HEK293T (cell line): ENCODE measurements at regions not wholly inside any gene's neighbourhood (a gene's known extent, or its start where the extent isn't known, plus 50 kb on each side); places are given as distances from the start of the nearest gene placed in this dataset.

Experiments used
- ARNT ChIP-seq: fragments of 450-650 bp; IDR thresholded peaks from 2 replicates; pipeline ENCODE4 v1.6.1; 2017; ENCODE audit warnings: mild to moderate bottlenecking
- BHLHE40 ChIP-seq: fragments of 450-650 bp; IDR thresholded peaks from 2 replicates; pipeline ENCODE4 v1.6.1; 2016; ENCODE audit warnings: mild to moderate bottlenecking, moderate library complexity, borderline replicate concordance
- FOXK2 ChIP-seq: fragments of 450-650 bp; IDR thresholded peaks from 2 replicates; pipeline ENCODE4 v1.6.1; 2016; ENCODE audit warnings: mild to moderate bottlenecking

DNA sequence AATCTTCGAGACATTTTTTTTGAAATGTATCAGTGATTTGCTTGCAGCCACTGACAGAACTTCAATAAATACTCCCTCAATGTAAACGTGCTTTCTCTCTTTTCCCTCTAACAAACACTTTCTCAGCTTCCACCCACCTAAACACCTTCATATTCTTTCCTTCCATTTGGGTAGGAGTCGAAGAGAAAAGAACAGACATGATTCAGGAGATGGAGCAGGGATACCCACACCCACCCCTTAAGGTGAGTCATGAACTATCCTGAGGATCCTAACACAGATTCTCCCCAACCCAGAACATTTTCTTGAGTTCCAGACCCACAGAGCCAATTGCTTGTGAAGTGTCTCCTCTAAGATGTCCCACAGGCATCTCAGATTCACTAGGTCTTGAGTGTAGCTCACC lies 488.8 kb downstream of the CDK5RAP2 start:
- TF ChIP-seq FOXK2, result no peak
- TF ChIP-seq ARNT, result no peak
- no peak for TF ChIP-seq BHLHE40
